ENCODE measurements at regions not wholly inside any gene's neighbourhood (a gene's known extent, or its start where the extent isn't known, plus 50 kb on each side); places are given as distances from the start of the nearest gene placed in this dataset.
"Not testable (repeated sequence)": the region's sequence is repeated elsewhere in the genome, so short reads cannot be mapped to it uniquely, and the experiment has no call there.

DNA sequence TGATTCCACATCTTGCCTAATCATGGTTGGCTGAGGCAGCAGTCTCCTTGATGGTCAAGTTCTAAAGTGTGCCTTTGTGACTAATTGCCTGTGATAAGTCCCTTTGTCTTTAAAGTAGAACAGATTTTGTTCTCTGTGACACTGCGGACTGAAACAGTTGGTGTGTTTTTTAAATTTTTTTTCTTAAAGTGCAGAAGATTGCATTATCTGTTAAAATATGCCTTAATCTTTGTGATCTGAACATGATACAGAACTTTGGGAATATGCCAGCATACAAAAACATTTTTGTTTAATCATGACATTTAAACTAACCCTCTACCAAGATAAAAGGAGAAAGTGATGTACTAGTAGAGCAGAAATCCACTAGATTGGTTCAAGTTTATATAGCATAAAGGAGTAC is 1260.6 kb upstream of the ADGRL2 start:
- DNase-seq (ENCODE audit: low spot score), result no peak
- CTCF ChIA-PET, result no interaction called here
- intact Hi-C loops (cut with micrococcal nuclease; ENCODE audit: unreplicated experiment), result no loop called here
- peaks cover 7% of the 10 kb centered on the region for H3K4me1 ChIP-seq (ENCODE audit: insufficient read depth, low read length, poor library complexity, severe bottlenecking)
- POLR2A ChIA-PET (ENCODE audit: low non-redundant PET), result no interaction called here
- no peaks in the 10 kb centered on the region for H3K9me3 ChIP-seq (ENCODE audit: low read depth, low read length, poor library complexity, severe bottlenecking)
- H3K27ac ChIP-seq (ENCODE audit: low read depth, low read length, poor library complexity, severe bottlenecking), result no peak overlapping the region
- H3K27me3 ChIP-seq (replicated peaks; ENCODE audit: insufficient read depth, low read depth, low read length, poor library complexity), result no peaks in the 10 kb centered on the region
- TF ChIP-seq, protein P1, sequence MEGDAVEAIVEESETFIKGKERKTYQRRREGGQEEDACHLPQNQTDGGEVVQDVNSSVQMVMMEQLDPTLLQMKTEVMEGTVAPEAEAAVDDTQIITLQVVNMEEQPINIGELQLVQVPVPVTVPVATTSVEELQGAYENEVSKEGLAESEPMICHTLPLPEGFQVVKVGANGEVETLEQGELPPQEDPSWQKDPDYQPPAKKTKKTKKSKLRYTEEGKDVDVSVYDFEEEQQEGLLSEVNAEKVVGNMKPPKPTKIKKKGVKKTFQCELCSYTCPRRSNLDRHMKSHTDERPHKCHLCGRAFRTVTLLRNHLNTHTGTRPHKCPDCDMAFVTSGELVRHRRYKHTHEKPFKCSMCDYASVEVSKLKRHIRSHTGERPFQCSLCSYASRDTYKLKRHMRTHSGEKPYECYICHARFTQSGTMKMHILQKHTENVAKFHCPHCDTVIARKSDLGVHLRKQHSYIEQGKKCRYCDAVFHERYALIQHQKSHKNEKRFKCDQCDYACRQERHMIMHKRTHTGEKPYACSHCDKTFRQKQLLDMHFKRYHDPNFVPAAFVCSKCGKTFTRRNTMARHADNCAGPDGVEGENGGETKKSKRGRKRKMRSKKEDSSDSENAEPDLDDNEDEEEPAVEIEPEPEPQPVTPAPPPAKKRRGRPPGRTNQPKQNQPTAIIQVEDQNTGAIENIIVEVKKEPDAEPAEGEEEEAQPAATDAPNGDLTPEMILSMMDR (conservative IDR thresholded peaks at IDR 0.05; ENCODE audit: low read depth, low read length), result no peak
- no peak for TF ChIP-seq EZH2 (IDR thresholded peaks at IDR 0.05; ENCODE audit: borderline replicate concordance, low read depth, low read length, poor library complexity, severe bottlenecking)
- no peaks in the 10 kb centered on the region for H3K36me3 ChIP-seq (ENCODE audit: insufficient read depth, low read length, poor library complexity, severe bottlenecking)
- H3K4me3 ChIP-seq (ENCODE audit: low read depth, low read length, poor library complexity, severe bottlenecking), result no peak overlapping the region
- no TSS peak for BruUV-seq (replicated peaks)

DNA sequence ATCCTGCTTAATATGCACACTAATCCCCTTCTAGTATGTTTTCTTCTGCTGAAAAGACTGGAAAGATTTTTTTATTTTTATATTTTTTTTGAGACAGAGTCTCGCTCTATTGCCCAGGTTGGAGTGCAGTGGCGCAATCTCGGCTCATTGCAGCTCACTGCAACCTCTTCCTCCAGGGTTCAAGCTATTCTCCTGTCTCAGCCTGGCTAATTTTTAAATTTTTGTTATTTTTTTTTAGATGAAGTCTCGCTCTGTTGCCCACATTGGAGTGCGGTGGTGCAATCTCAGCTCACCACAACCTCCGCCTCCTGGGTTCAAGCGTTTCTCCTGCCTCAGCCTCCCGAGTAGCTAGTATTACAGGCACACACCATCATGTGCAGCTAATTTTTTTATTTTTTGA is 1261.4 kb upstream of the ADGRL2 start:
- H3K27ac ChIP-seq (ENCODE audit: low read depth, low read length, poor library complexity, severe bottlenecking); H3K4me3 ChIP-seq (ENCODE audit: low read depth, low read length, poor library complexity, severe bottlenecking); H3K9me3 ChIP-seq (ENCODE audit: low read depth, low read length, poor library complexity, severe bottlenecking); BruUV-seq (replicated peaks); H3K36me3 ChIP-seq (ENCODE audit: insufficient read depth, low read length, poor library complexity, severe bottlenecking); DNase-seq (ENCODE audit: low spot score); H3K27me3 ChIP-seq (replicated peaks; ENCODE audit: insufficient read depth, low read depth, low read length, poor library complexity); intact Hi-C loops (cut with micrococcal nuclease; ENCODE audit: unreplicated experiment); POLR2A ChIA-PET (ENCODE audit: low non-redundant PET); CTCF ChIA-PET: not testable (repeated sequence)
- peaks cover 15% of the 10 kb centered on the region for H3K4me1 ChIP-seq (ENCODE audit: insufficient read depth, low read length, poor library complexity, severe bottlenecking)

DNA sequence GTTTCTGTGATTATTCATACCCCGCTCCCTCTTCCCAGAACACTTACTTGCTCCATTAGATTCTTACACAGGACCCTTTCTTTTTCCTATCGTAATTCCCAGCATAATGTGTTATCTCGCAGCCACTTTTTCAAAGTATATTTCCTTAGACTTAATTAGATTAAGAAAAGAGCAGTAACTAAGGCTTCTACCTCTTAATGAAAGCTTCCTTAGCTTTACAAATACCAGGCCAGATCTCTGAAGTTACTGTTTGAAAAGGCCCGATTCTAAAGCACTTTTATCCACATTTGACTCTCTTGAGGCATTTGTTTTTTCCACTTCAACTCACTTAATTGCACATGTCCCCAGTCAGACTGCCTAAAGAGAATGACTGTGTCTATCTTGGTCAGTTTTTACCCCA is 1264.3 kb upstream of the ADGRL2 start:
- Histone ChIP-seq H3K4me1 (ENCODE audit: insufficient read depth, low read length, poor library complexity, severe bottlenecking) (peaks cover 26% of the 10 kb centered on the region), H3K9me3 (ENCODE audit: low read depth, low read length, poor library complexity, severe bottlenecking) (no peaks in the 10 kb centered on the region), H3K4me3 (ENCODE audit: low read depth, low read length, poor library complexity, severe bottlenecking) (no peak overlapping the region), H3K27me3 (replicated peaks; ENCODE audit: insufficient read depth, low read depth, low read length, poor library complexity) (no peaks in the 10 kb centered on the region), H3K36me3 (ENCODE audit: insufficient read depth, low read length, poor library complexity, severe bottlenecking) (no peaks in the 10 kb centered on the region), H3K27ac (ENCODE audit: low read depth, low read length, poor library complexity, severe bottlenecking) (no peak overlapping the region)
- intact Hi-C loops (cut with micrococcal nuclease; ENCODE audit: unreplicated experiment), result no loop called here
- ChIA-PET CTCF (no interaction called here), POLR2A (ENCODE audit: low non-redundant PET) (no interaction called here)
- BruUV-seq (replicated peaks), result no TSS peak
- no peak for TF ChIP-seq EZH2 (IDR thresholded peaks at IDR 0.05; ENCODE audit: borderline replicate concordance, low read depth, low read length, poor library complexity, severe bottlenecking)
- TF ChIP-seq, protein P1 (conservative IDR thresholded peaks at IDR 0.05; ENCODE audit: low read depth, low read length), result no peak
- DNase-seq (ENCODE audit: low spot score), result no peak

DNA sequence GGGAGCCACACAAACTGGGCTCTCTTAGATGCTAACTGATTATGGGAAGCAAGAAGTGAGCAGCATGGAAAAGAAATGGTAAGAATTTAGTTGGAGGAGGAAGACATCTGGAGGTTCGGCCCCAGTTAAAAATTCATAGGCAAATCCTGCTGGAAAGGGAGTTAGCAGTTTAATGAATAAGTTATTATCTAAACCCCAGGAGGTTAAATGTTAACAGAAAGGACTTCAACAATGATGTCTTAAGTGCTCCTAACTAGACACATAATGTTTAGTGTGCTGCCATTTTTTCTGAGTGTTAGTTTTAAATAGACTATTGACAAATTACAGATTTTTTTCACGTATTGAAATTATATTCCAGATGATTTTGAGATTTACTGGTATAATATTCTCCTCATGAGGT is 1265.3 kb upstream of the ADGRL2 start:
- H3K27ac ChIP-seq (ENCODE audit: low read depth, low read length, poor library complexity, severe bottlenecking), result no peak overlapping the region
- ChIA-PET CTCF (no interaction called here), POLR2A (ENCODE audit: low non-redundant PET) (no interaction called here)
- peak; percentile 21 for DNase-seq (ENCODE audit: low spot score)
- H3K4me1 ChIP-seq (ENCODE audit: insufficient read depth, low read length, poor library complexity, severe bottlenecking), result peaks cover 26% of the 10 kb centered on the region
- no peaks in the 10 kb centered on the region for H3K9me3 ChIP-seq (ENCODE audit: low read depth, low read length, poor library complexity, severe bottlenecking)
- TF ChIP-seq EZH2 (IDR thresholded peaks at IDR 0.05; ENCODE audit: borderline replicate concordance, low read depth, low read length, poor library complexity, severe bottlenecking), result no peak
- TF ChIP-seq, protein P1 (conservative IDR thresholded peaks at IDR 0.05; ENCODE audit: low read depth, low read length), result no peak
- no TSS peak for BruUV-seq (replicated peaks)
- H3K27me3 ChIP-seq (replicated peaks; ENCODE audit: insufficient read depth, low read depth, low read length, poor library complexity), result no peaks in the 10 kb centered on the region
- intact Hi-C loops (cut with micrococcal nuclease; ENCODE audit: unreplicated experiment), result no loop called here
- no peak overlapping the region for H3K4me3 ChIP-seq (ENCODE audit: low read depth, low read length, poor library complexity, severe bottlenecking)
- no peaks in the 10 kb centered on the region for H3K36me3 ChIP-seq (ENCODE audit: insufficient read depth, low read length, poor library complexity, severe bottlenecking)

Measured in A673 (cell line).